ENCODE measurements at regions not wholly inside any gene's neighbourhood (a gene's known extent, or its start where the extent isn't known, plus 50 kb on each side); places are given as distances from the start of the nearest gene placed in this dataset.

- Histone ChIP-seq H3K9me2 (replicated peaks; ENCODE audit: insufficient read depth, low read length) (no peaks in the 10 kb centered on the region), H3K27me3 (replicated peaks; ENCODE audit: insufficient read depth, low read length) (no peaks in the 10 kb centered on the region), H3K36me3 (replicated peaks; ENCODE audit: insufficient read depth, low read length) (no peaks in the 10 kb centered on the region), H3F3A (ENCODE audit: insufficient read depth, low read length) (no peaks in the 10 kb centered on the region), H3K9me3 (replicated peaks; ENCODE audit: insufficient read depth, low read length) (no peaks in the 10 kb centered on the region), H4K20me1 (ENCODE audit: insufficient read depth, low read length) (no peaks in the 10 kb centered on the region), H3K4me1 (ENCODE audit: low read length) (no peaks in the 10 kb centered on the region), H3K4me3 (ENCODE audit: low read length) (no peak overlapping the region), H3K27ac (ENCODE audit: low read length) (no peak overlapping the region), H2AFZ (ENCODE audit: low read length) (no peak overlapping the region), H3K9ac (ENCODE audit: low read length) (no peak overlapping the region), H3K79me2 (ENCODE audit: low read length) (no peaks in the 10 kb centered on the region), H3K4me2 (ENCODE audit: low read depth, low read length) (no peak overlapping the region)
- DNase-seq = no peak
- TF ChIP-seq CTCF (IDR thresholded peaks at IDR 0.05; ENCODE audit: low read length) (no peak), EZH2phosphoT487 (IDR thresholded peaks at IDR 0.05; ENCODE audit: low read length) (no peak), EZH2 (optimal IDR thresholded peaks at IDR 0.05; ENCODE audit: low read depth, low read length) (no peak)
These were observed 88.5 kb downstream of the RPS12 start for GRCh38 chr6:132902901-132903300.

- Histone ChIP-seq H3F3A (ENCODE audit: insufficient read depth, low read length) (no peaks in the 10 kb centered on the region), H3K27me3 (replicated peaks; ENCODE audit: insufficient read depth, low read length) (no peaks in the 10 kb centered on the region), H3K36me3 (replicated peaks; ENCODE audit: insufficient read depth, low read length) (no peaks in the 10 kb centered on the region), H3K4me2 (ENCODE audit: low read depth, low read length) (no peak overlapping the region), H3K4me1 (ENCODE audit: low read length) (no peaks in the 10 kb centered on the region), H3K9ac (ENCODE audit: low read length) (no peak overlapping the region), H3K4me3 (ENCODE audit: low read length) (no peak overlapping the region), H4K20me1 (ENCODE audit: insufficient read depth, low read length) (no peaks in the 10 kb centered on the region), H3K79me2 (ENCODE audit: low read length) (no peaks in the 10 kb centered on the region), H3K27ac (ENCODE audit: low read length) (no peak overlapping the region), H3K9me3 (replicated peaks; ENCODE audit: insufficient read depth, low read length) (no peaks in the 10 kb centered on the region), H2AFZ (ENCODE audit: low read length) (no peak overlapping the region), H3K9me2 (replicated peaks; ENCODE audit: insufficient read depth, low read length) (no peaks in the 10 kb centered on the region)
- no peak for DNase-seq
- TF ChIP-seq EZH2phosphoT487 (IDR thresholded peaks at IDR 0.05; ENCODE audit: low read length) (no peak), EZH2 (optimal IDR thresholded peaks at IDR 0.05; ENCODE audit: low read depth, low read length) (no peak), CTCF (IDR thresholded peaks at IDR 0.05; ENCODE audit: low read length) (no peak)
These were observed 92.9 kb downstream of the RPS12 start for GRCh38 chr6:132907231-132907630.

- no peaks in the 10 kb centered on the region for H3K9me3 ChIP-seq (replicated peaks; ENCODE audit: insufficient read depth, low read length)
- no peaks in the 10 kb centered on the region for H3K27me3 ChIP-seq (replicated peaks; ENCODE audit: insufficient read depth, low read length)
- H3F3A ChIP-seq (ENCODE audit: insufficient read depth, low read length) = no peaks in the 10 kb centered on the region
- no peaks in the 10 kb centered on the region for H4K20me1 ChIP-seq (ENCODE audit: insufficient read depth, low read length)
- H2AFZ ChIP-seq (ENCODE audit: low read length) = no peak overlapping the region
- H3K4me2 ChIP-seq (ENCODE audit: low read depth, low read length) = no peak overlapping the region
- H3K9me2 ChIP-seq (replicated peaks; ENCODE audit: insufficient read depth, low read length) = no peaks in the 10 kb centered on the region
- H3K4me1 ChIP-seq (ENCODE audit: low read length) = no peaks in the 10 kb centered on the region
- no peaks in the 10 kb centered on the region for H3K79me2 ChIP-seq (ENCODE audit: low read length)
- TF ChIP-seq EZH2phosphoT487 (IDR thresholded peaks at IDR 0.05; ENCODE audit: low read length) (no peak), CTCF (IDR thresholded peaks at IDR 0.05; ENCODE audit: low read length) (no peak), EZH2 (optimal IDR thresholded peaks at IDR 0.05; ENCODE audit: low read depth, low read length) (no peak)
- H3K27ac ChIP-seq (ENCODE audit: low read length) = no peak overlapping the region
- H3K9ac ChIP-seq (ENCODE audit: low read length) = no peak overlapping the region
- no peak for DNase-seq
- H3K36me3 ChIP-seq (replicated peaks; ENCODE audit: insufficient read depth, low read length) = no peaks in the 10 kb centered on the region
- no peak overlapping the region for H3K4me3 ChIP-seq (ENCODE audit: low read length)
These were observed 93.5 kb downstream of the RPS12 start for GRCh38 chr6:132907914-132908313.
